GM19467 (cell line): ENCODE measurements at regions not wholly inside any gene's neighbourhood (a gene's known extent, or its start where the extent isn't known, plus 50 kb on each side); places are given as distances from the start of the nearest gene placed in this dataset.
"Not testable (repeated sequence)": the region's sequence is repeated elsewhere in the genome, so short reads cannot be mapped to it uniquely, and the experiment has no call there.

Experiments used
- ATAC-seq: cut with Tn5 transposase; IDR thresholded peaks from one replicate; pipeline ENCODE4 v1.9.1; 2021; ENCODE audit warnings: mild to moderate bottlenecking, moderate library complexity; ENCODE audit not compliant: unreplicated experiment

GRCh38 chr6:92114091-92114675 is 1305.2 kb downstream of the EPHA7 start:
- no peak for ATAC-seq

DNA sequence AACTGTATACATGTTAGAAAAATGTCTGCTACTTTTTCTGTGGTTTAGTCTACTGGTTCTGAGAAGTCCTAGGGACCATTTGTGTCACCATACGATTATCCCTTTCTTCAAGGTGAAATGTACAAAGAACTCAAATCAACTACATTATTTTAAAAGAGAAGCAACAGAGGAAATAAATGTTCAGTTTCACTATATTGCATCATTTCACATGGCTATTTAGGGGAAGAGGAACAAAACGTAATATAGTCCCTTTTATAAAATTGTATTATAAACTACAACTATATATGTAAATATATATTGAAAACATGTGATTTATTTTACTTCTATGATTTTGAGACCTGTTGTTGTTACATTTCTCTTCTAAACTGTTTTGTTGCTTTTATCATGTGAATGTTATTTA is 1308.0 kb downstream of the EPHA7 start:
- no peak for ATAC-seq

DNA sequence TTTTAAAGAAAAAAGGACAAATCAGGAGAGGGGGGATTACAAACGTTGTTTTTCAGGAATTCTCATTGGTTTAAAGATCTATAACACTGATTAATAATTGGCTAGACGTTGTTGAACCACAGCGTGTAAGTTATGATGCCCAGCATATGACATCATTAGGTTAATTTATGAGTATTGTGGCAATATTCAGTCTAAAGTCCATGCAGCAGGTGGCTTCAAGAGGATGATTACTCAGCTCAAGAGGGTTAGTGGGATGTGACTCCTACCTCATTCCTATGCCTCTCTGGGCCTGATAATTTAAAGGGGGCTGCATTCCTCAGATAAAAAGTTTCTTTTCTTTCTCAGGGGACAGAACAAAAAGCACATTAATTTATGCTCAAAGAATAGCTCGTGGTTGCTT is 1309.0 kb downstream of the EPHA7 start:
- ATAC-seq: no peak

GRCh38 chr6:92109956-92110355 is 1309.4 kb downstream of the EPHA7 start:
- ATAC-seq: no peak

- no peak for ATAC-seq
Measured at GRCh38 chr6:92109256-92109655, 1310.1 kb downstream of the EPHA7 start.

GRCh38 chr6:92086750-92087149 is 1332.6 kb downstream of the EPHA7 start:
- ATAC-seq: no peak

- not testable (repeated sequence) for ATAC-seq
Measured at GRCh38 chr6:92083914-92084313, 1335.4 kb downstream of the EPHA7 start.

GRCh38 chr6:92072387-92072786 is 1347.0 kb downstream of the EPHA7 start:
- no peak for ATAC-seq

DNA sequence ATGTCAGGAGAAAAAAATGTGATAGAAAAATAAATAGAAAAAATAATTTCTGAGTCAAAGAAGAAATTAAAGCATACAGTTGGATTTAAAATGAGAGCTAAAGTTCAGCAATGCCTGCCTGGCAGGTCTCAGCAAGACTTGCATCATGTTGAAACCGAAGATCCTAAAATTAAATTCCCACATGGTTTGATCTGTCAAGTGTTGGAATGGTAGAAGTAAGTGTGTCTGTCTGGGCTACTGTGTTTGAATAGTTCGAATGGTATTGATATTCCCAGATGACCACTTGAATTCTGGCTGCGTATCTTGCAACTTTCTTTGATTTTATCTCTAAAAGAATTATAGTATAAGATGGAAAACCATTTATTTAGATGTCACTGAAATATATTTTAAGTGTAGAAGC is 1349.6 kb downstream of the EPHA7 start:
- no peak for ATAC-seq

- no peak for ATAC-seq
Measured at GRCh38 chr6:92052513-92052912, 1366.8 kb downstream of the EPHA7 start.

- ATAC-seq: no peak
Measured at GRCh38 chr6:92050216-92050615, 1369.1 kb downstream of the EPHA7 start.

- ATAC-seq: no peak
Measured at GRCh38 chr6:92047860-92048259, 1371.5 kb downstream of the EPHA7 start.

GRCh38 chr6:92047152-92047850 is 1372.1 kb downstream of the EPHA7 start:
- ATAC-seq: no peak

DNA sequence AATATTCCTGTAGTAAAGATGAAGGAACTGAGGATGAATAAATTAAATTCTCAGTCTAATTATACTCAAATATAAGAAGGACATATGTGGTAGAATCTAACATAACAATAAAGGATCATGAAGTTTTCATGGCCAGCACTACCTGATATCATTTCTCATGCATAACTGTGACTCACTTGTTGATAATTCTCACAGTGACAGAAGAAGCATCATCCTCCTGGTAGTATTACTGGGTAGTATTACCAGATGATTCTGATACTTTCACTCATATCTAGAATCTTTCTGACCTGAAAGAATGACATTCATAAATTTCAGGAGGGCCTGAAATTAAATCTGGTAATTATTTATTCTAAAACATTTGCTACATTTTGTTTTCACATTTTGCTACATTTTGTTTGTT is 1375.0 kb downstream of the EPHA7 start:
- ATAC-seq: no peak

DNA sequence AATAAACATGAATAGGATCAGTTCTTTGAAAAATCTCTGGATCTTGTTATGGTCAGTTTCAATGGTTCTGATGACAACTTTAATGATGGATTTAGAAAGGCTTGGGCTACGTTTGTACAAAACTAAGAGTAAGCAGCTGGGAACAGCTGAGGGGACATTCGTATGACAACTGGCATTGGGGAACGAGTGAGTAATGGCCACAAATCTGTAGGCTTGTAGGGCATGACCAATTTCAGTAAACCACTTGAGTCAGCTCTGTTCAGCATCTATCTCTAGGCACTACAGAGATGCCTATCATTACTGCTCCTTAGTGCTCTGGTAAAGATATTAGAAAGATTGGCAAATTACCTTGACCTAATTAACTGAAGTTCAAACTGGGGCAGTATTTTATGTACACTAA is 1375.6 kb downstream of the EPHA7 start:
- no peak for ATAC-seq

DNA sequence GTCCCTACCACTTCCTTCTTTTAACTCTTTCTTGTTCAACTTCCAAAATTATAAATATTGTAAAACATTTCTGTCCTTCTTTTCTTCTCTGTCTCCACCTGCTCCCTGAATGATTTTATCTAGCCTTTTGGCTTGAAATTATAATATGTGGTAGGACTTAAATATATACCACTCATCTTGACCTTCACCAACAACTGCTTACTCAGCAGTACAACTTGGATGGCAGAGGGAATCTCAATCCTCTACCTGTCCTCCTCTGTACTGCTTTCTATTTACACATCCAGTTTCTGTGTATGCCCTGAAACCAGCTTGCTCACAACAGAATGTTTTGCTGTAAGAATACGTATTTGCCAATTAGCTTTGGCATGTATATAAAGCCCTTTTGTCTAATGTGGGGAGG is 1392.5 kb downstream of the EPHA7 start:
- no peak for ATAC-seq

DNA sequence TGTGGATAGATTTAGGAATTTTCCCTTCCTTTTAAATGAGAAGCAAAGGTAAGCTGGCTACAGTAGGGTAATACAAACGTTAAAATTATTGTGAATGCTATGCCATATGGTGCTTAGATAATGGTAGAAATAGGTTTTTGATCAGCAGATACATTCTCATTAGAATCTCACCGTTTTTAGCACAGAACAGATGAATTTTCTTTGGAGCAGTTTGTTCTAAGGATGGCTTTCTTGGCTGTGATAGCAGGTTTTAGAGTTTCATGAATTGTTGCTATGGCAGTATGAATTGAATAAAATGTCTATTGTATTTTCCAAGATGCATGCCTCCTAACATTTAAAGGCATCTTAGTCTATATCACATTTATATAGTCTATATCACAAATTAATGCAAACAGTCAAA is 1394.5 kb downstream of the EPHA7 start:
- no peak for ATAC-seq

- no peak for ATAC-seq
Measured at GRCh38 chr6:92024110-92024509, 1395.2 kb downstream of the EPHA7 start.

DNA sequence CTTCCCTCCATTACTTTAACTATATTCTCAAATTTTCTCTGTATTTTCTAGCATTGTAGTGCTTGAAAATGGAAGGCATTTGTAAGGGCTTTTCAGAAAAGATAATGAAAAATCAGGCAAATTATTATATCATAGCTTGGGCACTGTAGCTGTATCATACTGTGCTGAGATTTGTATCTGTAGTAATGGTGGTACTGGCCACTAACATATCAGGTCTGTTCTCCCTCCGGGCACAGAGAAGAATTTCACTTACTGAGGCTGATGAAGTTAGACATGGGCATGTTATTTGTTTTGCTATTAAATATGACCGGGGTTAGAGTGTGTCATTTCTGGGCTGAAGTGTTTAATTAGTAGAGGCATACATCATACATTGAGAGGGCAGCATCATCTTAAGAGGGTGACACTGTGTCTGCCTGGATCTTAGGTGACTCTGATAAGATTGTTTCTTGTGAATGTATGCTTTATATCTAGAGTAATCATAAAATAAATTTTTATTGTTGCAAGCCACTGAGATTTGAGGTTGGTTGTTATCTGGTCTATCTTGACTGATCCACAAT is 1395.9 kb downstream of the EPHA7 start:
- ATAC-seq: no peak

- ATAC-seq: no peak
Measured at GRCh38 chr6:92011681-92012245, 1407.6 kb downstream of the EPHA7 start.

GRCh38 chr6:92008757-92009502 is 1410.4 kb downstream of the EPHA7 start:
- ATAC-seq: no peak

GRCh38 chr6:92000112-92000511 is 1413.2 kb upstream of the MAP3K7 start:
- ATAC-seq: no peak
